IMR-90 (cell line): ENCODE measurements at regions not wholly inside any gene's neighbourhood (a gene's known extent, or its start where the extent isn't known, plus 50 kb on each side); places are given as distances from the start of the nearest gene placed in this dataset.

Experiments used
- BHLHE40 ChIP-seq: fragments of 150-350 bp; IDR thresholded peaks from 2 replicates; pipeline ENCODE4 v1.6.1; 2016; ENCODE audit warnings: mild to moderate bottlenecking, low read depth, low read length
- CHD1 ChIP-seq: IDR thresholded peaks from 2 replicates; pipeline ENCODE4 v1.6.1; 2012; ENCODE audit warnings: low read depth, low read length, improper control_type of control experiment
- FOS ChIP-seq: fragments of 150-350 bp; IDR thresholded peaks from 2 replicates; pipeline ENCODE4 v1.6.1; 2016; ENCODE audit warnings: low read depth, low read length
- MAFK ChIP-seq: IDR thresholded peaks from 2 replicates; pipeline ENCODE4 v1.6.1; 2012; ENCODE audit warnings: low read depth, low read length, improper control_type of control experiment
- MAZ ChIP-seq: IDR thresholded peaks from 2 replicates; pipeline ENCODE4 v1.6.1; 2012; ENCODE audit warnings: low read depth, mild to moderate bottlenecking, low read length, improper control_type of control experiment, moderate library complexity, borderline replicate concordance
- POLR2A ChIP-seq: IDR thresholded peaks from 2 replicates; pipeline ENCODE4 v1.6.1; 2012; ENCODE audit warnings: mild to moderate bottlenecking, low read depth, low read length
- RAD21 ChIP-seq: IDR thresholded peaks from 2 replicates; pipeline ENCODE4 v1.6.1; 2012; ENCODE audit warnings: low read length, improper control_type of control experiment
- RCOR1 ChIP-seq: IDR thresholded peaks from 2 replicates; pipeline ENCODE4 v1.6.1; 2012; ENCODE audit warnings: mild to moderate bottlenecking, low read length, improper control_type of control experiment; ENCODE audit not compliant: insufficient replicate concordance
- RFX5 ChIP-seq: IDR thresholded peaks from 2 replicates; pipeline ENCODE4 v1.8.0; 2012; ENCODE audit warnings: low read depth, mild to moderate bottlenecking, low read length, moderate library complexity
- TF ChIP-seq, protein P1 (sequence below): conservative IDR thresholded peaks from 2 replicates; pipeline ENCODE4 v1.5.1; 2012; ENCODE audit warnings: mild to moderate bottlenecking, low read depth, low read length, improper control_type of control experiment
- TF ChIP-seq, protein P2 (sequence below): fragments of 150-350 bp; IDR thresholded peaks from 2 replicates; pipeline ENCODE4 v1.6.1; 2016; ENCODE audit warnings: low read depth, mild to moderate bottlenecking, low read length, moderate library complexity, borderline replicate concordance

DNA sequence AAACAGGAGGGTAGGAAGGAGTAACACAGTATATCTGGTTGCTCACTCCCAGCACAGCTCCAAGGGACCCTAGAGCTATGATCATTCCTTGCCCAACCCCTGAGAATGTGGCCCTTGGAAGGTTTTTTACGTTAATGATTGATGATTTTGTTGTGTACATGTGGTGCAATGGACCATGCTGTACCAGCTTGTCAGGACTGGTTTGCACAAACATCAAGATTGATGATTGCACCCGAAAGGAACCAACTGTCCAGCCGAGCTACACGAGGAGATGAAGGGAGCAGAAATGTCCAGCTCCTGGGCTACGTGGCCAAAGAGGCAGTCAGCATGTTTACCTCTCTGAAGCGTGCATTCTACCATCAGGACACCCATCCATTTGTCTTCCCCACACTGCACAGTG, 83.2 kb upstream of the USP9X start:
- TF ChIP-seq, protein P1, sequence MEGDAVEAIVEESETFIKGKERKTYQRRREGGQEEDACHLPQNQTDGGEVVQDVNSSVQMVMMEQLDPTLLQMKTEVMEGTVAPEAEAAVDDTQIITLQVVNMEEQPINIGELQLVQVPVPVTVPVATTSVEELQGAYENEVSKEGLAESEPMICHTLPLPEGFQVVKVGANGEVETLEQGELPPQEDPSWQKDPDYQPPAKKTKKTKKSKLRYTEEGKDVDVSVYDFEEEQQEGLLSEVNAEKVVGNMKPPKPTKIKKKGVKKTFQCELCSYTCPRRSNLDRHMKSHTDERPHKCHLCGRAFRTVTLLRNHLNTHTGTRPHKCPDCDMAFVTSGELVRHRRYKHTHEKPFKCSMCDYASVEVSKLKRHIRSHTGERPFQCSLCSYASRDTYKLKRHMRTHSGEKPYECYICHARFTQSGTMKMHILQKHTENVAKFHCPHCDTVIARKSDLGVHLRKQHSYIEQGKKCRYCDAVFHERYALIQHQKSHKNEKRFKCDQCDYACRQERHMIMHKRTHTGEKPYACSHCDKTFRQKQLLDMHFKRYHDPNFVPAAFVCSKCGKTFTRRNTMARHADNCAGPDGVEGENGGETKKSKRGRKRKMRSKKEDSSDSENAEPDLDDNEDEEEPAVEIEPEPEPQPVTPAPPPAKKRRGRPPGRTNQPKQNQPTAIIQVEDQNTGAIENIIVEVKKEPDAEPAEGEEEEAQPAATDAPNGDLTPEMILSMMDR: no peak
- no peak for TF ChIP-seq RAD21
- TF ChIP-seq MAFK: no peak
- TF ChIP-seq RFX5: no peak
- TF ChIP-seq POLR2A: no peak
- TF ChIP-seq MAZ: no peak
- TF ChIP-seq FOS: no peak
- no peak for TF ChIP-seq RCOR1
- TF ChIP-seq BHLHE40: no peak
- TF ChIP-seq, protein P2, sequence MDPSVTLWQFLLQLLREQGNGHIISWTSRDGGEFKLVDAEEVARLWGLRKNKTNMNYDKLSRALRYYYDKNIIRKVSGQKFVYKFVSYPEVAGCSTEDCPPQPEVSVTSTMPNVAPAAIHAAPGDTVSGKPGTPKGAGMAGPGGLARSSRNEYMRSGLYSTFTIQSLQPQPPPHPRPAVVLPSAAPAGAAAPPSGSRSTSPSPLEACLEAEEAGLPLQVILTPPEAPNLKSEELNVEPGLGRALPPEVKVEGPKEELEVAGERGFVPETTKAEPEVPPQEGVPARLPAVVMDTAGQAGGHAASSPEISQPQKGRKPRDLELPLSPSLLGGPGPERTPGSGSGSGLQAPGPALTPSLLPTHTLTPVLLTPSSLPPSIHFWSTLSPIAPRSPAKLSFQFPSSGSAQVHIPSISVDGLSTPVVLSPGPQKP: no peak
- no peak for TF ChIP-seq CHD1
